Effector memory CD8-positive, alpha-beta T cell (primary cell): ENCODE measurements at regions not wholly inside any gene's neighbourhood (a gene's known extent, or its start where the extent isn't known, plus 50 kb on each side); places are given as distances from the start of the nearest gene placed in this dataset.

Experiments
- ATAC-seq: fragments of 150-1000 bp; cut with Tn5 transposase; replicated peaks from 2 replicates; pipeline ENCODE4 v1.10.0; 2021; ENCODE audit warnings: mild to moderate bottlenecking, moderate library complexity
- DNase-seq, 3 experiments: peaks; one replicate each; pipeline ENCODE4 v3.0.0; 2021
- H3K27ac Mint-ChIP-seq, 2 donors: one replicate each; pipeline ENCODE4 v1.8.0; 2022; ENCODE audit warnings: mild to moderate bottlenecking in 2 of 2, mixed read lengths in 2 of 2, moderate library complexity in 2 of 2
- H3K27me3 Mint-ChIP-seq, 2 donors: one replicate each; pipeline ENCODE4 v1.8.0; 2022; ENCODE audit warnings: mixed read lengths in 2 of 2
- H3K36me3 Mint-ChIP-seq: one replicate; pipeline ENCODE4 v1.8.0; 2022; ENCODE audit warnings: mild to moderate bottlenecking, moderate library complexity, mixed read lengths; ENCODE audit not compliant: insufficient read depth
- H3K4me1 Mint-ChIP-seq, 2 donors: one replicate each; pipeline ENCODE4 v1.8.0; 2022; ENCODE audit warnings: low read depth in 2 of 2, mixed read lengths in 2 of 2
- H3K4me3 Mint-ChIP-seq, 2 donors: one replicate each; pipeline ENCODE4 v1.8.0; 2022; ENCODE audit warnings: mild to moderate bottlenecking in 2 of 2, mixed read lengths in 2 of 2, moderate library complexity in 2 of 2
- H3K9me3 Mint-ChIP-seq, 2 donors: one replicate each; pipeline ENCODE4 v1.8.0; 2022; ENCODE audit warnings: mixed read lengths in 2 of 2

- Mint-ChIP-seq H3K36me3 (no peaks in the 10 kb centered on the region), H3K4me1 (peaks cover 0 to 6% of the 10 kb centered on the region in 2 donors), H3K4me3 (peak overlapping the region; percentile 44 to 56), H3K9me3 (peaks cover 0 to 3% of the 10 kb centered on the region in 2 donors), H3K27ac (no peak overlapping the region), H3K27me3 (peaks cover 47 to 87% of the 10 kb centered on the region in 2 donors)
- ATAC-seq (peak; percentile 54), DNase-seq (no peak)
These were observed 293.9 kb downstream of the ZSWIM6 start for GRCh38 chr5:61625681-61626621.

GRCh38 chr5:61626639-61627282 is 294.7 kb downstream of the ZSWIM6 start:
- H3K36me3 Mint-ChIP-seq, result no peaks in the 10 kb centered on the region
- no peak overlapping the region for H3K27ac Mint-ChIP-seq
- ATAC-seq (no peak), DNase-seq (no peak)
- peaks cover 45 to 86% of the 10 kb centered on the region in 2 donors for H3K27me3 Mint-ChIP-seq
- H3K4me3 Mint-ChIP-seq, result peak overlapping the region; percentile 39 to 56
- peaks cover 0 to 6% of the 10 kb centered on the region in 2 donors for H3K4me1 Mint-ChIP-seq
- H3K9me3 Mint-ChIP-seq, result peaks cover 0 to 3% of the 10 kb centered on the region in 2 donors

- ATAC-seq, result no peak
- H3K27me3 Mint-ChIP-seq, result peaks cover 45 to 78% of the 10 kb centered on the region in 2 donors
- no peak overlapping the region for H3K27ac Mint-ChIP-seq
- H3K36me3 Mint-ChIP-seq, result no peaks in the 10 kb centered on the region
- H3K4me1 Mint-ChIP-seq, result peaks cover 0 to 6% of the 10 kb centered on the region in 2 donors
- no peak for DNase-seq
- peaks cover 0 to 3% of the 10 kb centered on the region in 2 donors for H3K9me3 Mint-ChIP-seq
- H3K4me3 Mint-ChIP-seq, result peak overlapping the region in 1 of 2 donors; percentile 6
These were observed 295.5 kb downstream of the ZSWIM6 start for GRCh38 chr5:61627531-61627930.

GRCh38 chr5:61630908-61631307 is 298.9 kb downstream of the ZSWIM6 start:
- Mint-ChIP-seq H3K27ac (no peak overlapping the region), H3K4me1 (peaks cover 0 to 3% of the 10 kb centered on the region in 2 donors), H3K9me3 (peaks cover 0 to 3% of the 10 kb centered on the region in 2 donors), H3K36me3 (no peaks in the 10 kb centered on the region), H3K4me3 (no peak overlapping the region), H3K27me3 (peaks cover 28 to 74% of the 10 kb centered on the region in 2 donors)
- DNase-seq (no peak), ATAC-seq (no peak)

- Mint-ChIP-seq H3K9me3 (peaks cover 0 to 3% of the 10 kb centered on the region in 2 donors), H3K4me1 (peaks cover 0 to 3% of the 10 kb centered on the region in 2 donors), H3K36me3 (no peaks in the 10 kb centered on the region), H3K4me3 (no peak overlapping the region), H3K27ac (no peak overlapping the region), H3K27me3 (peaks cover 28 to 75% of the 10 kb centered on the region in 2 donors)
- DNase-seq (no peak), ATAC-seq (no peak)
These were observed 299.4 kb downstream of the ZSWIM6 start for GRCh38 chr5:61631438-61631941.

- ATAC-seq, result no peak
- H3K27me3 Mint-ChIP-seq, result peaks cover 24 to 70% of the 10 kb centered on the region in 2 donors
- H3K4me3 Mint-ChIP-seq, result no peak overlapping the region
These were observed 300.0 kb downstream of the ZSWIM6 start for GRCh38 chr5:61632064-61632463.

GRCh38 chr5:61635271-61635670 is 303.2 kb downstream of the ZSWIM6 start:
- Mint-ChIP-seq H3K36me3 (no peaks in the 10 kb centered on the region), H3K9me3 (no peaks in the 10 kb centered on the region), H3K27ac (no peak overlapping the region), H3K4me1 (no peaks in the 10 kb centered on the region), H3K27me3 (peaks cover 8 to 52% of the 10 kb centered on the region in 2 donors), H3K4me3 (no peak overlapping the region)
- ATAC-seq (no peak), DNase-seq (no peak)

More at GRCh38 chr5:61632064-61632463, 300.0 kb downstream of the ZSWIM6 start:
- H3K4me1 Mint-ChIP-seq, result peaks cover 0 to under 1% of the 10 kb centered on the region in 2 donors
- DNase-seq, result no peak
- peaks cover 0 to 3% of the 10 kb centered on the region in 2 donors for H3K9me3 Mint-ChIP-seq
- H3K36me3 Mint-ChIP-seq, result no peaks in the 10 kb centered on the region
- no peak overlapping the region for H3K27ac Mint-ChIP-seq

- no peak for DNase-seq
- ATAC-seq, result no peak
- Mint-ChIP-seq H3K36me3 (no peaks in the 10 kb centered on the region), H3K27ac (no peak overlapping the region), H3K9me3 (no peaks in the 10 kb centered on the region), H3K4me1 (no peaks in the 10 kb centered on the region), H3K27me3 (peaks cover 8 to 38% of the 10 kb centered on the region in 2 donors), H3K4me3 (no peak overlapping the region)
These were observed 305.5 kb downstream of the ZSWIM6 start for GRCh38 chr5:61637566-61637965.

- H3K27ac Mint-ChIP-seq, result no peak overlapping the region
- H3K9me3 Mint-ChIP-seq, result no peaks in the 10 kb centered on the region
- H3K4me3 Mint-ChIP-seq, result no peak overlapping the region
- peaks cover 8 to 38% of the 10 kb centered on the region in 2 donors for H3K27me3 Mint-ChIP-seq
- DNase-seq (no peak), ATAC-seq (no peak)
- H3K4me1 Mint-ChIP-seq, result no peaks in the 10 kb centered on the region
- no peaks in the 10 kb centered on the region for H3K36me3 Mint-ChIP-seq
These were observed 306.4 kb downstream of the ZSWIM6 start for GRCh38 chr5:61638476-61638875.

- peaks cover 8 to 23% of the 10 kb centered on the region in 2 donors for H3K27me3 Mint-ChIP-seq
- no peak for DNase-seq
- H3K4me1 Mint-ChIP-seq, result no peaks in the 10 kb centered on the region
- H3K9me3 Mint-ChIP-seq, result no peaks in the 10 kb centered on the region
- no peak overlapping the region for H3K4me3 Mint-ChIP-seq
- H3K36me3 Mint-ChIP-seq, result no peaks in the 10 kb centered on the region
- no peak overlapping the region for H3K27ac Mint-ChIP-seq
- ATAC-seq, result no peak
These were observed 308.3 kb downstream of the ZSWIM6 start for GRCh38 chr5:61640179-61641021.

GRCh38 chr5:61641748-61642565 is 309.9 kb downstream of the ZSWIM6 start:
- no peak overlapping the region for H3K4me3 Mint-ChIP-seq
- H3K27ac Mint-ChIP-seq, result no peak overlapping the region
- no peaks in the 10 kb centered on the region for H3K4me1 Mint-ChIP-seq
- DNase-seq, result no peak
- H3K36me3 Mint-ChIP-seq, result no peaks in the 10 kb centered on the region
- peaks cover 8 to 15% of the 10 kb centered on the region in 2 donors for H3K27me3 Mint-ChIP-seq
- H3K9me3 Mint-ChIP-seq, result no peaks in the 10 kb centered on the region
- no peak for ATAC-seq

- H3K27ac Mint-ChIP-seq, result no peak overlapping the region
- H3K36me3 Mint-ChIP-seq, result no peaks in the 10 kb centered on the region
- H3K27me3 Mint-ChIP-seq, result peaks cover 28 to 38% of the 10 kb centered on the region in 2 donors
- no peak for ATAC-seq
- H3K4me3 Mint-ChIP-seq, result no peak overlapping the region
- H3K4me1 Mint-ChIP-seq, result no peaks in the 10 kb centered on the region
- H3K9me3 Mint-ChIP-seq, result no peaks in the 10 kb centered on the region
- DNase-seq, result no peak
These were observed 315.6 kb downstream of the ZSWIM6 start for GRCh38 chr5:61647672-61648071.
